ENCODE measurements at regions not wholly inside any gene's neighbourhood (a gene's known extent, or its start where the extent isn't known, plus 50 kb on each side); places are given as distances from the start of the nearest gene placed in this dataset.

- Histone ChIP-seq H3K4me1 (ENCODE audit: control insufficient read depth in 2 of 2, insufficient read depth in 1 of 2, low read depth in 1 of 2, low read length in 2 of 2) (peaks cover 0 to 2% of the 10 kb centered on the region in 2 donors), H3K9ac (ENCODE audit: low read depth, low read length, poor library complexity) (no peak overlapping the region), H3K9me3 (replicated peaks in 1 of 2; ENCODE audit: control insufficient read depth in 2 of 2, insufficient read depth in 1 of 2, low read depth in 1 of 2, low read length in 2 of 2) (peaks cover 0 to 18% of the 10 kb centered on the region in 2 donors), H4K8ac (ENCODE audit: low read depth, low read length) (no peak overlapping the region), H2BK5ac (ENCODE audit: low read length) (no peak overlapping the region), H2BK12ac (ENCODE audit: low read length) (peak overlapping the region; percentile 63), H2BK120ac (ENCODE audit: low read depth, low read length) (no peak overlapping the region), H3K36me3 (replicated peaks in 1 of 2; ENCODE audit: control insufficient read depth in 2 of 2, insufficient read depth in 2 of 2, low read length in 2 of 2) (no peaks in the 10 kb centered on the region), H3K4ac (ENCODE audit: low read length) (no peak overlapping the region), H2BK15ac (ENCODE audit: low read length) (no peak overlapping the region), H3K4me2 (ENCODE audit: insufficient read depth, low read length, poor library complexity, severe bottlenecking) (no peak overlapping the region), H3K27me3 (ENCODE audit: control insufficient read depth in 3 of 3, insufficient read depth in 3 of 3, low read depth in 1 of 3, low read length in 3 of 3) (peaks cover 0 to under 1% (median 0%) of the 10 kb centered on the region in 3 experiments), H2AK5ac (ENCODE audit: low read depth, low read length) (no peak overlapping the region), H3K18ac (ENCODE audit: low read length) (peak overlapping the region; percentile 58), H3K27ac (replicated peaks; ENCODE audit: low read length) (no peak overlapping the region), H3K14ac (ENCODE audit: low read length) (no peak overlapping the region), H4K91ac (ENCODE audit: low read depth, low read length, poor library complexity) (no peak overlapping the region), H3K79me1 (ENCODE audit: low read depth, low read length) (no peaks in the 10 kb centered on the region), H3K4me3 (ENCODE audit: low read length in 2 of 2) (peak overlapping the region in 1 of 2 donors; percentile 33), H2AFZ (ENCODE audit: low read length) (no peak overlapping the region), H3K23ac (ENCODE audit: low read depth, low read length, poor library complexity) (no peak overlapping the region)
- DNase-seq (ENCODE audit: low spot score) = no peak
- no CpG with 5 or more reads among the region's 14 CpGs for WGBS, 2 donors (ENCODE audit: extremely low coverage in 2 of 2, insufficient read length in 2 of 2, insufficient replicate concordance in 1 of 2)
Measured at GRCh38 chr19:57016491-57016890, 103.3 kb upstream of the USP29 start.

DNA sequence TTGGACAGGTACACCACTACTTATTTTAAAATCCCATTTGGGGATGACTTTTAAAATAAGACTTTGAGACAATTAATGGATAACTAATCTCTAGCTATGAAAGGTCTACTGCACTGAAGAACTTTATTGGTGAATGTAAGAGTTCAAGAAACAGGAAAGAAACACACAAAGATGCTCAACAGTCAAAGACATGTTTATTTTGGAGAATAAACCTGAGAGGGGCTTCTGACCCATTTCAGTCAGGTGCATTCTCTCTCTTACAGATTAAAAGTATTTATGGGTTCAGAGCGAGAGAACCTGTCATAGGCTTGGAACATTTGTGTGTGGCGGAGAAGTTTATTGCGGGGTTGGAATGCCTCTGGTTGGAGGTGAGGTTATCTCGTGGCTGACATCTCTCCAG is 94.3 kb upstream of the USP29 start:
- H3K4me2 ChIP-seq (ENCODE audit: insufficient read depth, low read length, poor library complexity, severe bottlenecking) = no peak overlapping the region
- H3K18ac ChIP-seq (ENCODE audit: low read length) = no peak overlapping the region
- no peaks in the 10 kb centered on the region for H3K4me1 ChIP-seq (ENCODE audit: control insufficient read depth in 2 of 2, insufficient read depth in 1 of 2, low read depth in 1 of 2, low read length in 2 of 2)
- no peak overlapping the region for H2BK15ac ChIP-seq (ENCODE audit: low read length)
- no peak for DNase-seq (ENCODE audit: low spot score)
- H2BK120ac ChIP-seq (ENCODE audit: low read depth, low read length) = no peak overlapping the region
- H4K8ac ChIP-seq (ENCODE audit: low read depth, low read length) = no peak overlapping the region
- no peak overlapping the region for H3K14ac ChIP-seq (ENCODE audit: low read length)
- H2BK5ac ChIP-seq (ENCODE audit: low read length) = no peak overlapping the region
- no CpG with 5 or more reads among the region's 4 CpGs for WGBS, 2 donors (ENCODE audit: extremely low coverage in 2 of 2, insufficient read length in 2 of 2, insufficient replicate concordance in 1 of 2)
- H3K9ac ChIP-seq (ENCODE audit: low read depth, low read length, poor library complexity) = no peak overlapping the region
- H2BK12ac ChIP-seq (ENCODE audit: low read length) = no peak overlapping the region
- no peak overlapping the region for H2AK5ac ChIP-seq (ENCODE audit: low read depth, low read length)
- H4K91ac ChIP-seq (ENCODE audit: low read depth, low read length, poor library complexity) = no peak overlapping the region
- no peak overlapping the region for H3K4me3 ChIP-seq (ENCODE audit: low read length in 2 of 2)
- H3K23ac ChIP-seq (ENCODE audit: low read depth, low read length, poor library complexity) = no peak overlapping the region
- peaks cover 0 to 5% (median 0%) of the 10 kb centered on the region in 3 experiments for H3K27me3 ChIP-seq (ENCODE audit: control insufficient read depth in 3 of 3, insufficient read depth in 3 of 3, low read depth in 1 of 3, low read length in 3 of 3)
- H3K4ac ChIP-seq (ENCODE audit: low read length) = no peak overlapping the region
- H3K9me3 ChIP-seq (replicated peaks in 1 of 2; ENCODE audit: control insufficient read depth in 2 of 2, insufficient read depth in 1 of 2, low read depth in 1 of 2, low read length in 2 of 2) = peaks cover 0 to 11% of the 10 kb centered on the region in 2 donors
- no peaks in the 10 kb centered on the region for H3K79me1 ChIP-seq (ENCODE audit: low read depth, low read length)
- H3K27ac ChIP-seq (replicated peaks; ENCODE audit: low read length) = no peak overlapping the region
- no peak overlapping the region for H2AFZ ChIP-seq (ENCODE audit: low read length)
- H3K36me3 ChIP-seq (replicated peaks in 1 of 2; ENCODE audit: control insufficient read depth in 2 of 2, insufficient read depth in 2 of 2, low read length in 2 of 2) = no peaks in the 10 kb centered on the region

DNA sequence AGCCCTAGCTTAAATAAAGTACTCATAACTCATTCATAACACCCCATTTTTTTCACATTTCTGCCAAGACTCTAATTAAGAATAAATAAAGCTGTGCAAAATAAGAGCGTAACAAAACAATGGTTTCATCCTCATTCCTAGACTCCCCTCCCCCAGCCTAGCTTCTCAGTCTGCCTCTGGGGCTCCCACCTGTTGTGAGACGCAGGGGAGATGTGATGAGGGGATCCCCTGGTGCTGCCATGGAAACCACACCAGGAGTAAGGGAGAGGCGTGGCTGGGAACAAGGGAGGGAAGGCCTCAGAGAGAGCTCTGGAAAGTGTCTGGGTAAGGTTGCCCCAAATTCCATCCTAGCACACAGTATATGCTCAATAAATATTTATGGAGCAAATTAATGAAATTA is 93.3 kb upstream of the USP29 start:
- no peak overlapping the region for H3K4me3 ChIP-seq (ENCODE audit: low read length in 2 of 2)
- H3K14ac ChIP-seq (ENCODE audit: low read length) = no peak overlapping the region
- H2BK12ac ChIP-seq (ENCODE audit: low read length) = no peak overlapping the region
- H3K4me1 ChIP-seq (ENCODE audit: control insufficient read depth in 2 of 2, insufficient read depth in 1 of 2, low read depth in 1 of 2, low read length in 2 of 2) = no peaks in the 10 kb centered on the region
- no peak overlapping the region for H3K27ac ChIP-seq (replicated peaks; ENCODE audit: low read length)
- no peaks in the 10 kb centered on the region for H3K36me3 ChIP-seq (replicated peaks in 1 of 2; ENCODE audit: control insufficient read depth in 2 of 2, insufficient read depth in 2 of 2, low read length in 2 of 2)
- no peak overlapping the region for H2BK15ac ChIP-seq (ENCODE audit: low read length)
- H3K27me3 ChIP-seq (ENCODE audit: control insufficient read depth in 3 of 3, insufficient read depth in 3 of 3, low read depth in 1 of 3, low read length in 3 of 3) = peaks cover 0 to 5% (median 0%) of the 10 kb centered on the region in 3 experiments
- no peak overlapping the region for H3K23ac ChIP-seq (ENCODE audit: low read depth, low read length, poor library complexity)
- no peak overlapping the region for H2BK5ac ChIP-seq (ENCODE audit: low read length)
- H3K9ac ChIP-seq (ENCODE audit: low read depth, low read length, poor library complexity) = no peak overlapping the region
- H2AFZ ChIP-seq (ENCODE audit: low read length) = no peak overlapping the region
- no peaks in the 10 kb centered on the region for H3K79me1 ChIP-seq (ENCODE audit: low read depth, low read length)
- no peak overlapping the region for H4K8ac ChIP-seq (ENCODE audit: low read depth, low read length)
- H3K18ac ChIP-seq (ENCODE audit: low read length) = no peak overlapping the region
- H4K91ac ChIP-seq (ENCODE audit: low read depth, low read length, poor library complexity) = no peak overlapping the region
- no peak overlapping the region for H3K4ac ChIP-seq (ENCODE audit: low read length)
- no peak overlapping the region for H2AK5ac ChIP-seq (ENCODE audit: low read depth, low read length)
- no CpG with 5 or more reads among the region's 3 CpGs for WGBS, 2 donors (ENCODE audit: extremely low coverage in 2 of 2, insufficient read length in 2 of 2, insufficient replicate concordance in 1 of 2)
- no peak for DNase-seq (ENCODE audit: low spot score)
- H3K4me2 ChIP-seq (ENCODE audit: insufficient read depth, low read length, poor library complexity, severe bottlenecking) = no peak overlapping the region
- H2BK120ac ChIP-seq (ENCODE audit: low read depth, low read length) = no peak overlapping the region
- peaks cover 0 to 9% of the 10 kb centered on the region in 2 donors for H3K9me3 ChIP-seq (replicated peaks in 1 of 2; ENCODE audit: control insufficient read depth in 2 of 2, insufficient read depth in 1 of 2, low read depth in 1 of 2, low read length in 2 of 2)

DNA sequence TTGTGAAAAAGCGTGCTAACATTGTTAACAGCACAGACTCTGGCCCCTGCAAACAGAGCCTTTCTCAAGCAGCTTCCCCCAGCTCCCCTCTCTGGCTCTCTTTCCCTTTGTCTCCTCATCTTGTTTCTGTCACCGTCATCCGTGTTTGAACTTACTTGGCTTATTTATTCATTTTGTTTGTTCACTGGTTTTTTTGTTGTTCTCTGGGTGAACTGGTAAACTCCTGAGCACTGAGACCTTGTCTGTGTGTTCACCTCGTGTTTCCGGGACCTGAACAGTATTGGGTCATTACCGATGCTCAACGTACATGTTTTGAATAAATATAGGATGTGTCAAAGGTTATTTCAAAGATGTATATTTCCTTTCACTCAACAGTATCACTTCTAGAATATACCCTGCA is 92.4 kb upstream of the USP29 start:
- Histone ChIP-seq H3K4me1 (ENCODE audit: control insufficient read depth in 2 of 2, insufficient read depth in 1 of 2, low read depth in 1 of 2, low read length in 2 of 2) (no peaks in the 10 kb centered on the region), H2AK5ac (ENCODE audit: low read depth, low read length) (no peak overlapping the region), H3K27me3 (ENCODE audit: control insufficient read depth in 3 of 3, insufficient read depth in 3 of 3, low read depth in 1 of 3, low read length in 3 of 3) (no peaks in the 10 kb centered on the region), H4K91ac (ENCODE audit: low read depth, low read length, poor library complexity) (no peak overlapping the region), H3K4me3 (ENCODE audit: low read length in 2 of 2) (no peak overlapping the region), H3K18ac (ENCODE audit: low read length) (no peak overlapping the region), H3K36me3 (replicated peaks in 1 of 2; ENCODE audit: control insufficient read depth in 2 of 2, insufficient read depth in 2 of 2, low read length in 2 of 2) (no peaks in the 10 kb centered on the region), H4K8ac (ENCODE audit: low read depth, low read length) (no peak overlapping the region), H3K9me3 (replicated peaks in 1 of 2; ENCODE audit: control insufficient read depth in 2 of 2, insufficient read depth in 1 of 2, low read depth in 1 of 2, low read length in 2 of 2) (peaks cover 0 to 8% of the 10 kb centered on the region in 2 donors), H3K4me2 (ENCODE audit: insufficient read depth, low read length, poor library complexity, severe bottlenecking) (no peak overlapping the region), H3K23ac (ENCODE audit: low read depth, low read length, poor library complexity) (no peak overlapping the region), H3K79me1 (ENCODE audit: low read depth, low read length) (no peaks in the 10 kb centered on the region), H2BK12ac (ENCODE audit: low read length) (no peak overlapping the region), H2BK15ac (ENCODE audit: low read length) (no peak overlapping the region), H3K4ac (ENCODE audit: low read length) (no peak overlapping the region), H2BK5ac (ENCODE audit: low read length) (no peak overlapping the region), H2AFZ (ENCODE audit: low read length) (no peak overlapping the region), H3K27ac (replicated peaks; ENCODE audit: low read length) (no peak overlapping the region), H2BK120ac (ENCODE audit: low read depth, low read length) (no peak overlapping the region), H3K14ac (ENCODE audit: low read length) (no peak overlapping the region), H3K9ac (ENCODE audit: low read depth, low read length, poor library complexity) (no peak overlapping the region)
- no CpG with 5 or more reads among the region's 7 CpGs for WGBS, 2 donors (ENCODE audit: extremely low coverage in 2 of 2, insufficient read length in 2 of 2, insufficient replicate concordance in 1 of 2)
- no peak for DNase-seq (ENCODE audit: low spot score)
